HFF-Myc (cell line): ENCODE measurements at regions not wholly inside any gene's neighbourhood (a gene's known extent, or its start where the extent isn't known, plus 50 kb on each side); places are given as distances from the start of the nearest gene placed in this dataset.

ENCODE experiments used
- DNase-seq: peaks from one replicate; pipeline ENCODE4 v3.0.0-alpha.2; 2011; ENCODE audit warnings: low read depth; ENCODE audit errors: extremely low read depth
- H3K4me3 ChIP-seq: replicated peaks from 2 replicates; pipeline ENCODE4 v1.5.1; 2011; ENCODE audit warnings: low read depth, mild to moderate bottlenecking, control low read depth, low read length
- CTCF ChIP-seq: IDR thresholded peaks from 2 replicates; pipeline ENCODE4 v1.5.1; 2012; ENCODE audit warnings: mild to moderate bottlenecking, low read depth, low read length, control low read depth; ENCODE audit errors: missing control alignments

- no peak for DNase-seq
Observed at GRCh38 chr20:7540923-7541322, 399.3 kb downstream of the HAO1 start.

GRCh38 chr20:7571101-7571500, 369.2 kb downstream of the HAO1 start:
- no peak for DNase-seq
- no peak overlapping the region for H3K4me3 ChIP-seq
- TF ChIP-seq CTCF = no peak

More at GRCh38 chr20:7540923-7541322, 399.3 kb downstream of the HAO1 start:
- H3K4me3 ChIP-seq = no peak overlapping the region
- no peak for TF ChIP-seq CTCF

- peak; percentile 17 for DNase-seq
- H3K4me3 ChIP-seq = no peak overlapping the region
- TF ChIP-seq CTCF = no peak
Observed at GRCh38 chr20:7571521-7572055, 368.7 kb downstream of the HAO1 start.

- no peak overlapping the region for H3K4me3 ChIP-seq
- no peak for TF ChIP-seq CTCF
- DNase-seq = no peak
Observed at GRCh38 chr20:7579888-7580287, 360.4 kb downstream of the HAO1 start.

- TF ChIP-seq CTCF = no peak
- DNase-seq = no peak
- no peak overlapping the region for H3K4me3 ChIP-seq
Observed at GRCh38 chr20:7585126-7585679, 355.1 kb downstream of the HAO1 start.

GRCh38 chr20:7586481-7586880, 353.8 kb downstream of the HAO1 start:
- no peak for TF ChIP-seq CTCF
- DNase-seq = no peak
- no peak overlapping the region for H3K4me3 ChIP-seq

- TF ChIP-seq CTCF = no peak
- H3K4me3 ChIP-seq = no peak overlapping the region
- DNase-seq = no peak
Observed at GRCh38 chr20:7589164-7589563, 351.1 kb downstream of the HAO1 start.
